SKM-1 (cell line): ENCODE measurements at regions not wholly inside any gene's neighbourhood (a gene's known extent, or its start where the extent isn't known, plus 50 kb on each side); places are given as distances from the start of the nearest gene placed in this dataset.
"Not testable (repeated sequence)": the region's sequence is repeated elsewhere in the genome, so short reads cannot be mapped to it uniquely, and the experiment has no call there.

Source experiments
- DNase-seq: peaks from one replicate; lab custom pipeline; 2025; ENCODE audit not compliant: unreplicated experiment; lab: John Stamatoyannopoulos, UW

DNA sequence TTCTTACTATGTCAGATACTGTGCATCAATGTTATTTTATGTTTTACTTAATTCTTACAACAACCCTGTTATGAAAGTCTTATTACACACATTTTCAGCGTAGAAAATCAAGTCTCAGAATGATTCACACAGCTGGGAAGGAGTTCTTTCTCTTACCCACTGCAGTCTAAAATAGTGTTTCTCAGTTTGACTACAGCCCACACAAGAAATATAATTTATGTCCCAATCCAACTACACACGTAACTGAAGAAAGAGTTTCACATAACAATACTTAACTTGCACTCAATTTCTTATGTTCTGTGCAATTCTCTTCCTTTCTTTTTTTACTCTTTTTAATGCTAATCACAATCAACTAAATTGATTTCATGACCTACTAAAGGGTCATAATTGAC lies 252.8 kb upstream of the ADGRL2 start:
- no peak for DNase-seq

DNA sequence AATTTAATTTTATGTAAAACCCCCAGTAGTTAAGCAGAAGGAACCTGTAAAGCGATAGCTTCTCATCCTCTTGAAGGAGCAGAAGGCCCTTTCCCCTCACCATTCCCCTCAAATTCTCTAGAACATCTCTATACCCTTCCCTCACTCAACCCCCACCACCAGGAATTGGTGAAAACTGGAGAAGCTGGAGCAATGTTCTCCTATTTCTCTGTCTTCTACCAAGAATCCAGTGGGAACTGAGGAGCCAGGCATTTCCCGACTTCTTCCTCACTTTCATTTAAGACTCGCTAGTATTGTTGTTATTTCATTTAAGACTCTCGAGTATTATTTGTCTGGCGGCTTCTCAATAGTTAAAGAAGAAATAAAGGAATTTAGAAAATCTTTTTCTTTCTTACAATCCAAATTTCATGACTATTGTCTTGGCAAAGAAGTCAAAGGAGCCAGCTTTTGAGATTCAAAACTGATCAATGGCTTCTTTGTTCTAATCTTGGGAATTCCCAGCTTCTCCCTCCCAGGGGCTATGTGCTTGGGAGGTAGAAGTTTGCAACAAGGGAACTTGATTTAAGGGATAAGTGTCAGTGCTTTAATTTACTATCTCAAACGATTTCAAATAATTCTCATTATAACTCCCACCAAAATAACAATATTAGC lies 253.3 kb upstream of the ADGRL2 start:
- no peak for DNase-seq

DNA sequence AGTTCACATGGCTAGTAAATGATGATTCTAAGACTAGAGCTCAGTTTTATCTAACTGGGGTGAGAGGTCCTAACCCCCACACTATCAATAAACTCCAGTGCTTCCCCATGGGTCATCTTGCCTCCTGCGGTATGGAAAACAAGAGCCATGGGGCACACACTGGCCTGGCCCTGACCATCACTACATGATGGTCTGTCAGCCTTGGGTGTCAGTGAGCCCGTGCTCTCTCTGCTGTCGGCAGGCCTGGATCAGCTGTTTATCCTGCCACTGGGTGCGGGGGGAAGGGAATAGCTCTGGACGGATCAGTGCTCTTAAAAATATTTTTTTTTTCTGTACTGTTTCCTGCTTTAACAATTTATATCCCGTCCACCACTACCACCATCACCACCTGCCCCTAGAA lies 255.0 kb upstream of the ADGRL2 start:
- DNase-seq: no peak

DNA sequence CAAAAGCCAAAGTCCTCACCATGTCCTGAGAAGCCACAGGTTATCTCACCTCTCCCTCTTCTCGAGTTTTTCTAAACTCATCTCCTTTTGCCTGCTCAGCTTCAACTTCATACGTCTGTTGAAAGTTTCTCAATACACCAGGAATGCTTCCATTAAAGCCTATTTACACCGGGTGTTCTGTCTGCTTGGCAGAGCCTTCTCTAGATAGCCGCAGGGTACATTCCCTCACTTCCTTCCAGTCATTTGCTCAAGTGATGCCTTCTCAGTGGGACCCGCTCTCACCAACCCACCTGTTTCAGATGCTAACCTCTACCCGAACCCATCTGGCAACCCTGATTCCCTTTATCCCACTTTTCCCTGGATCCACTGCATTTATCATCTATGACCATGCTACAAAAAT lies 257.0 kb upstream of the ADGRL2 start:
- DNase-seq: no peak

DNA sequence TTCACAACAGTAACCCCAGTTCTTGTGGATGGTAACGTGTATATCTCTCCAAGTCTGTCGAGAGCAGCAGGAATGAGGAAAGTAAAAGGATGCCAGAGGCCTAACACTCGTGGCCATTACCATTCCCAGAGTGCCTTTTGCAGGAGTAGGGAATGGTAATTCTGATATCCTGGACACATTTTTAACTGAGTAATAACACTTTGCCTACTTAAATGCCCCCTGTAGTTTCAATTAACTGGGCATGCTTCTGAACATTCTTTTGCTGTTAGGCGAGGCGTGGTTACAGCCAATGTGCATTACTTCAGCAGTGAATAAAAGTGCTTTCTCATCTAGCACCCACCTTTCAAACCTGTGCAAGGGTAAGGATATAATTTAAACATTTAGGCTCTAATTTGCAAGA lies 258.5 kb upstream of the ADGRL2 start:
- DNase-seq: no peak

DNA sequence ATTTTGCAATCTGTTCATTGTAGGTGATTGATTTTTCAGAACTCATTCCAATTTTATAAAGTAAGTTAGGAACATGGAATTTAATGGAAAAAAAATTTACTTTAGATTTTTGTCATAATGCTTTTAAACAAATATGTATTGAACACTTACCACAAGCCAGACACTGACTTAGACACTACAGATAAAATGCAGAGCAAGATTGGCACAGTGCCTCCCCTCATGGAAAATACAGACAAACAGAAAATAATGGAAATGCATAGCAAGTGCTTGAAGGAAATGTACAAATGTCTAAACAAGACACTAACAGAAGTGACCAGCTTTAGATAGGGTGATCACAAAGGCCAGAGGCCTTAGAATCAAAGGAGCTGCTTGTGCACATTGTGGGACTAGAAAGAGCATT lies 260.5 kb upstream of the ADGRL2 start:
- no peak for DNase-seq

DNA sequence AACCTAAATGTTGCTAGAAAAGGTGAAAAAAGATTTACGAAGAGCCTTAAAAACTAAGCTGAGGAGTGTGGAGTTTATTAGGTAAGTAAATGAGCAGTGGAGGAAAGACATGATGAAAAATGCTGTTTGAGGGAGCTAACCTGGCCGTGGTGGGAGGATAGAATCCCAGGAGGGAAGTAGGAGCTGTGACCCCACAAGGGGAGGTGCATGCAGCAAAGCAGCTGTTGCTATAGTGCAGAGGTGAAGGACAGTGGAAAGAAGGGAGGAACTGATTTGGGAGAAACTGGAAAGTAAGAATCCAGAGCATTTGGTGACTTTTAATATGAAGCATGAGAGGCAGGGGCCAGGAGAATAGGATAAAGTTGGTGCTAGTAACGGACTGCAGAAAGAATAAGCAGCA lies 271.7 kb upstream of the ADGRL2 start:
- DNase-seq: no peak

DNA sequence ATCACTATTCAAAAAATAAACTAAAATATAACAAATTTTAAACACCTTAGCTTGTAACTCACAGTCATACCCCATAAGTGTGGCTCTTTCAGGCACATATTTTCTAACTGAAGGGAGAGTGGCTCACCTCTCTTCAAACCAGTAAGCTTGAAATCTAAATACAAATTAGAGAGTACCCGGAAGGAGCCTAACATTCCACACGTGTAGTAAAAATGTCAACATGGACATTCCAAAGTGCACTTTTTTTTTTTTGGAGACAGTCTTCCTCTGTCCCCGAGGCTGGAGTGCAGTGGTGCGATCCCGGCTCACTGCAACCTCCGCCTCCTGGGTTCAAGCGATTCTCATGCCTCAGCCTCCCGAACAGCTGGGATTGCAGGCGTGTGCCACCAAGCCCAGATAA lies 275.6 kb upstream of the ADGRL2 start:
- DNase-seq: no peak

DNA sequence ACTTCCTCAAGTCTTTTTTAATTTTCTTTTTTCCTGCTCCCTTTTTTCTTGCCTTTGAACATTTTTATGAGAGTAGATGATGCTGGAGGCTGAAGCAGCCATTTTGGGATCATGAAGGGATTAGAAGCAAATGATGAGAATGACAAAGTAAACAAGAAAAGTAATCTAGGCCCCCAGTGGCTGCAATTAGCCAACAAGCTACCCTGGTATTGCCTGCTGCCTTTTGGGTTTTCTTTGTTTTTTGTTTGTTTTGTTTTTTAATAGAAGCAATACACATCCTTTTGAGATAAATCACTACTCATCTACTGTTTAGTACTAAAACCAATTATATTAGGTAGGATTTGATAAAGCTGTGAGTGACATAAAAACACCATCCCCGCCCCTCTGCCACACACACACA lies 280.7 kb upstream of the ADGRL2 start:
- no peak for DNase-seq

DNA sequence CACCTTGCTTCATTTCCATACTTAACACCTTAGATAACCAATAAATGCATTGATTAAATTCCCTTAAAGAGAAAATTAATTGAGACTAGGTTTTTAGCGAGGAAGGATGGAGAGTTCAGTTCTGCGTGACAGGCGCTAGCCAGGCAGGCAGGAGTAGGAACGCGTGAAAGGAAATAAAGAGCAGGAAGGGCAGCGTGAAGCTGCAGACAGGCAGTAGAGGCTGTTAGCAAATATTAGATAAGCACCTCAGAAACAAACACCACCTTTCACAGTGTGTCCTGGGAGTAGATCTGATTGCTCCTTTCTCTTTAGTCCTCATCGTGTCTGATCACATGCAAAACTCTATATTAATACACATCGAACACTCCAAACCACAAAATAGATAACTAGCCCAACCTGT lies 282.7 kb upstream of the ADGRL2 start:
- DNase-seq: no peak

DNA sequence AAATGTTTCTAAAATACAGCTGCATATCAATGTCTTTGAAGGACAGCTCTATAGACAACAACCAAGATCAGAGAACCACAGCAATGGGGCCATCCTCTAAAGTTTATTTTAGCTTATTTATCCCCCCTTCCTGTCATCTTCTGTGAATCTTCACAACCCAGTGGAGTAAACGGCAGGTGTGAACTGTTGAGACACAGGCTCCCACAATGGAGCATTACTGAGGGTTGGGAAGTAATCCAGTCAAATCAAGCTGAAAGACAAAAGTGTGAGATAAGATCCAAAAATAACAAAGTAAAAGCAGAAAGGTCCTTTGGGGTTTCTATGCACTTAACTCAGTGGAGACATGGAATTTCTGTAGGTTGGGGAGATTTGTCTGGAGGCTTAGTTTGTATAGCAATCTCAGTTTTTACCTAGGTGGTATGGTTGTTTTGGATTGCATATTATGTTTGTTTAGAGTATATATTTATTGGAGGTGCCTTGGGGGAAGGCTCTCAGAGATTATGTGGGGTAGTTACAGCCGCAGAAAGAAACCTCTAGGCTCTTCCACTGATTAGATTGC lies 286.9 kb upstream of the ADGRL2 start:
- DNase-seq: no peak

DNA sequence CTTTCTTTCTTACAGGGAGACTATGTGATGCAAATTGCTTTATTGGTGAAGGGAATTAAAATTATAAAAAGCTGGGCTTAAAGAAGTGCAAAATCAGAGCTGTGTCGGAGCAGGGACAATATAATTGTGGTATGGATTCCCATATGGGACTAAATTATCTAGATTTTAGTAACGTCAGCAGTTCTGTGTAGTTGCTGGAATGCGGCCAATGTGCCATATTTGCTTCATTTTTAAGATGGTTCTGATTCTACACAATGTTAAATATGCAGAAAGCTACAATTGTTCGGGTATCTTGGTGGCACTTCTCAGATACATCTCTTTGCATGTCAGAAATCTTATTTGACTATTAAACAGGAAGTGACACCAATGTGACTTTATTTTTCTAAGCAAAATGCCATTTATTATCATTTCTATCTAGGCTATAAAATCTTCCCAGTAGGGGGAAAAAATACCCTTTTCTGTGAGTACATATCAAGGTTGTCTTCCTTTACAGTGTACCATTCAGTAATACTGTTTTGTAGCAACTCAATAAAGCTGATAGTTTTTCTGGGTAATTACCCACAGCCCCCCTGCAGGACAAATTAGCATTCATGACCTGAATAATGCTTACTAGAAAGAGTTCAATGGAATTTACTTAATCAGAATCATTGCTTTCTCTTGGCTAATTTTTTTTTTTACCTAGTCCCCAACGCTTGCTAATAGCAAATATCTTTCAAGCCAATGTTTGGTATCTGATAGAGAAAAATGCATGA lies 288.3 kb upstream of the ADGRL2 start:
- no peak for DNase-seq

DNA sequence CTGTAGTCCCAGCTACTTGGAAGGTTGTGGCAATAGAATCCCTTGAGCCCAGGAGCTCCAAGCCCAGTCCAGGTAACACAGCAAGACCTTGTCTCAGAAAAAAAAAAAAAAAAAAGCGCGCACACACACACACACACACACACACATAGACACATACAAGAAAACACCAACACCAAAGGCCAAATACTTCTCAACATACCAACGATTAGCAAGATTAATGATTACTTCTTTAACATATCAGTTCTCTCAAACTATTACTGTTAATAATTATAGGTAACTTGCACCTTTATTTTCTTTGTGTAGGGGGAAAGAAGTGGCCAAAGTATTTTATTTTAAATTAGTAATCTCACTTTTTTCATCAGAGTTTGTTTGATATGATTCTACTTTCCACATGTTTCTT lies 289.5 kb upstream of the ADGRL2 start:
- DNase-seq: no peak

DNA sequence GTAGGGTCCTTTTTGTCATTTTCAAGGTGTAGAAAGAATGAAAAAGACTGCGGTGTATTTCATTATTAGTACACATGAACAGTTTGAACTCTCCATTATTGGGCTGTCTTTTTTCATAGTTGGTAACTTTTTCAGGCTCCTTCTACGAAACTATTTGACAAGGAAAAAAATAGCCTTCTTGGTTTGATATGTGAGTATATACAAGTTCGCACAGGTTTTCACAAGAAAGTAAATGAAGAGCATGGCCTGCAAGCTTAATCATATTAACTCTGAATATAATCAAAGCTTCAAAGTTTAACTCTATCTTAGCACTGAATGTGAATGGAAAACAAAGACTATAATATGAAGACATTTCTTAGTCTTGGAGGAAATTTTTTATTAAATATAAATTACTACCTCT lies 290.0 kb upstream of the ADGRL2 start:
- no peak for DNase-seq

DNA sequence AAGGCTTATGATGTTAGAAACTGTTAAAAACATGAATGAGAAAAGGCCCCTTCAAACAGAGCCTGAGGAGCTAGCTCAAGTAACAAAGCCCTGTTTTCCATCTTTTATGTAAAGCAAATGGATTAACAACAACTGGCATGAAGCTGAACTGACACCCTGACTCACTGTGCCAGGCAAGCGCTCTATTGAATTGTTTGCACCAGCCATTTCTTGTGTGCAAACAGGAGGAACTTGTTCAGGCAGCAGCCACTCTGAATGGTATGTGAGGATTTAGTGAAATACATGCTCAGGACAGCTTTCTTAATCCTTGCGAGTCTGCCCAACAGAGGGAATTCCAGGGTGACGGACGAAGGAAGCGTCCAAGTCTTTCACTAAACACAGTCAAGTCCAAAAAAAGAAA lies 291.1 kb upstream of the ADGRL2 start:
- DNase-seq: no peak

DNA sequence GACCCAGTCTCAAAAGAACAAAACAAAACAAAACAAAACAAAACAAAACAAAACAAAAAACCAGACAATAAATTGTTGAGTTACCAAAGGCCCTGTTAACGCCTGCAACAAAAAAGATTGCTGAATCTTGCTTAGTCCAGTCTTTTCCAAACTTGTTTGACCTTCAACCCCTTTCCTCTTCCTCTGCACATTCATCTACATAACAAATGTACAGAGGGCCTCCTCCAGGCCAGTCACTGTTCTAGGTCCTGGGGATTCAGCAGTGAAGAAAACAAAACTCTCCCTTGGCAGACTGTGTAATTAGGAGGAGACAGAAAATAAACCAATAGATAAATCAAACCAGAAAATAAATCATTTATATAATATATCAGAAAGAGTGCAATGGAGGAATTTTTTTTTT lies 294.0 kb upstream of the ADGRL2 start:
- DNase-seq: no peak

DNA sequence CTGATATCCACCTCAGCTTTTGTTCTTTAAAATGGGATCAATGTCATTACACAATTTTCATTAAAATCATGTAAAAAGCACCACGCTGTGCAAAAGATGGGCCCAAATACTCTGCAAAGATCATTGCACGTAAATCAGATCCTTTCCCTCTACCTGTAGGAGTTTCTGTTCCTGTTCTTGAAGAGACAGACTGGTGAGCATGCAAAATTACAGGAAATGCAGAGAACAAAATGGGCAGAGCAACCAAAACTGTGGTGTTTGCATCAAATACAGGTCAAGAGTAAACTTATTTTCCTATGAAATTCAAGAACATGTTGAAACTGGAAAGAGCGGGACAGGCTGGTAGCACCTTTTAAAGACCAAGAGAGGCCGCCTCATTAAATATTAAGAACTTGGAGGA lies 294.9 kb upstream of the ADGRL2 start:
- no peak for DNase-seq

DNA sequence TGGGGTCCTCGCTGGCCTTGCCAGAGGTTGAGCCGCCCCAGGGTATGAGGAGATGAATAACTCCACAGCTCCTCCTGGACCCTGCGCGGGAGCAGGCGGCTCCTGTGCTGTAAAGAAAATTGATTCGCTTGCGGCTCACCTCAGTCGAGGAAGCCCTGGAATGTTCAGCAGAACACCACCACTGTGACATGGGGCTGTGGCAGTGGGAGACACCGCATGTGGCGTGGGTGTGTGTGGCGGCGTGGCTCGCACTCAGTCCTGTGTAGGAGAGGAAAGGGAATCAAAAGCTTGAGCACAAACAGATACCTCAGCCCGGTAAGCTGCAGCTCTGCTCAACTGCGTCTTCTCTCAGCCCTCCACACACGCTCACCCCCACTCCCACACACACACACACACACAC lies 295.9 kb upstream of the ADGRL2 start:
- not testable (repeated sequence) for DNase-seq

DNA sequence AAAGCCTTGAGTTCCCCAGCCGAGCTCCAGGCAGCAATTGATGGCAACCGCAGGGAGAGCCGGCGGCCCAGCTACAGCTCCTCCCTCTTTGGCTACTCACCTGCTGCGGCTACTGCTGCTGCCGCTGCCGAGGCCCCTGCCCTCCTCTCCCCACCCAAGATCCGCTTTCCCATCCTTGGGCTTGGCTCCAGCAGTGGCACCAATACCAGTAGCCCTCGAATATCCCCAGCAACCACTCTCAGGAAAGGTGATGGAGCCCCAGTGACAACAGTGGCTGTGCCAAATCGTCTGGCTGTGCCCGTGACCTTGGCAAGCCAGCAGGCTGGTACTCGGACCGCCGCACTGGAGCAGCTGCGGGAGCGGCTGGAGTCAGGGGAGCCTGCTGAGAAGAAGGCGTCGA lies 298.0 kb upstream of the ADGRL2 start:
- not testable (repeated sequence) for DNase-seq

DNA sequence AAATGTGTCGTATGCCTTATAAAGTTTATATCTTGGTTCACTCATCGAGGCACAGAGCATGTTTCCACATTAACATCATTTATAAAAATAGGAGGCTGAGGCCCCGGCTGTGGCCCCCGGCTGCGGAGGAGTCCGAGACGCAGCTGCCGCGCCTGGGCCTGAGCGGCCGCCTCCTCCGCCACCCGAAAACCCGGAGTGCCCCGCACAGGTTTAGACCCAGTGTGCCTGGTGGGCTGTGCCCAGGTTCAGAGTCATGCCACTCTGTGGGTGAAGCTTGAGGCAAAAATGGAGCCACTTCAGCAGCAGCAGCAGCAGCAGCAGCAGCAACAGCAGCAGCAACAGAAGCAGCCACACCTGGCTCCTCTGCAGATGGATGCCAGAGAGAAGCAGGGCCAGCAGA lies 299.2 kb upstream of the ADGRL2 start:
- DNase-seq: not testable (repeated sequence)

DNA sequence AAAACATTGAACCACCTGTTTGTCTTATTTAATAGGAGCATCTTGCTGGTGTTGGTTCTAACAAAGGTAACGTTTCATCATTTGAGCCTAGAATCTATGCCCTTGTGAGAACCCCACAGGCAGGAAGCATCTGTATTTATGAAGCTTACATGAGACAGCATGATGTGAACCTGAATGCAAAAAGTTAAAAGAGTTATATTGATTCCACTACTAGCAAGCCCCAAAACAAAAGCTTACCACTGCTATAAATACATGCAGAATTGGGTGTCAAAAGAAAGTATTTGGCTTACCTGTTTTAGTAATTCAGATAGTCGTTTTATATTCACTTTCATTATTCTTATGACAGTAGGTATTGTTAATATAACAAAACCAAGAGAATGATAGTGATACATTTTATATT lies 301.2 kb upstream of the ADGRL2 start:
- DNase-seq: no peak
